NOMO-1 (cell line): ENCODE measurements at regions not wholly inside any gene's neighbourhood (a gene's known extent, or its start where the extent isn't known, plus 50 kb on each side); places are given as distances from the start of the nearest gene placed in this dataset.

ENCODE experiments used
- DNase-seq, 2 experiments: peaks; one replicate each; lab custom pipeline; 2025; ENCODE audit not compliant: unreplicated experiment in 2 of 2; lab: John Stamatoyannopoulos, UW

- DNase-seq = no peak
These were observed 575.9 kb downstream of the MID1IP1 start for GRCh38 chrX:39377157-39377556.

GRCh38 chrX:39377773-39378172 is 576.5 kb downstream of the MID1IP1 start:
- no peak for DNase-seq

GRCh38 chrX:39381422-39381821 is 580.2 kb downstream of the MID1IP1 start:
- no peak for DNase-seq

GRCh38 chrX:39384996-39385395 is 583.7 kb downstream of the MID1IP1 start:
- DNase-seq = no peak

- DNase-seq = no peak
These were observed 587.5 kb downstream of the MID1IP1 start for GRCh38 chrX:39388730-39389129.

GRCh38 chrX:39396358-39396995 is 595.2 kb downstream of the MID1IP1 start:
- DNase-seq = no peak

GRCh38 chrX:39397561-39398199 is 596.4 kb downstream of the MID1IP1 start:
- no peak for DNase-seq

- no peak for DNase-seq
These were observed 597.1 kb downstream of the MID1IP1 start for GRCh38 chrX:39398215-39398962.

- DNase-seq = no peak
These were observed 597.7 kb downstream of the MID1IP1 start for GRCh38 chrX:39398963-39399261.

GRCh38 chrX:39399387-39399786 is 598.1 kb downstream of the MID1IP1 start:
- DNase-seq = no peak

GRCh38 chrX:39401483-39402110 is 600.3 kb downstream of the MID1IP1 start:
- no peak for DNase-seq

GRCh38 chrX:39402158-39402557 is 600.9 kb downstream of the MID1IP1 start:
- no peak for DNase-seq

GRCh38 chrX:39406799-39407198 is 605.5 kb downstream of the MID1IP1 start:
- DNase-seq = no peak

GRCh38 chrX:39409246-39409917 is 608.1 kb downstream of the MID1IP1 start:
- no peak for DNase-seq

GRCh38 chrX:39414290-39414854 is 613.1 kb downstream of the MID1IP1 start:
- DNase-seq = no peak

GRCh38 chrX:39416547-39417260 is 615.4 kb downstream of the MID1IP1 start:
- no peak for DNase-seq

- peak in 1 of 2 experiments; percentile 20 for DNase-seq
These were observed 617.0 kb downstream of the MID1IP1 start for GRCh38 chrX:39418254-39418704.

GRCh38 chrX:39418731-39419638 is 617.7 kb downstream of the MID1IP1 start:
- no peak for DNase-seq

GRCh38 chrX:39421006-39421405 is 619.7 kb downstream of the MID1IP1 start:
- DNase-seq = no peak
